Heart left ventricle (tissue), 16 donors: ENCODE measurements at regions not wholly inside any gene's neighbourhood (a gene's known extent, or its start where the extent isn't known, plus 50 kb on each side); places are given as distances from the start of the nearest gene placed in this dataset.

Experiments used
- ATAC-seq, 4 donors: fragments of 200-7000 bp; cut with Tn5 transposase; one replicate each; pipeline ENCODE4 v1.9.1; 2020 to 2022; ENCODE audit warnings: moderate library complexity in 4 of 4, mild to moderate bottlenecking in 3 of 4, moderate number of reproducible peaks in 1 of 4
- DNase-seq, 5 donors: peaks; one replicate each; pipeline ENCODE4 v3.0.0-alpha.2; 2020
- H3K27ac ChIP-seq, 12 donors: fragments of 200-600 bp; sonication (generic) in 4 of 12; one replicate each; pipeline versions ENCODE4 v1.5.0 to v1.8.0; 2016 to 2022; ENCODE audit warnings: mild to moderate bottlenecking in 2 of 12
- H3K27me3 ChIP-seq, 9 donors: fragments of 200-600 bp; sonication (generic) in 2 of 9; one replicate each; pipeline versions ENCODE4 v1.5.1 to v1.8.0; 2016 to 2022; ENCODE audit warnings: mild to moderate bottlenecking in 3 of 9
- H3K36me3 ChIP-seq, 9 donors: fragments of 200-600 bp; sonication (generic) in 2 of 9; one replicate each; pipeline versions ENCODE4 v1.5.0 to v1.8.0; 2018 to 2022; ENCODE audit warnings: mild to moderate bottlenecking in 2 of 9
- H3K4me1 ChIP-seq, 12 donors: fragments of 200-600 bp; sonication (generic) in 4 of 12; one replicate each; pipeline versions ENCODE4 v1.5.0 to v1.8.0; 2016 to 2022; ENCODE audit warnings: mild to moderate bottlenecking in 3 of 12
- H3K4me3 ChIP-seq, 12 donors: fragments of 200-600 bp; sonication (generic) in 4 of 12; one replicate each; pipeline versions ENCODE4 v1.5.0 to v1.8.0; 2017 to 2022; ENCODE audit warnings: mild to moderate bottlenecking in 9 of 12, moderate library complexity in 4 of 12
- H3K9me3 ChIP-seq, 12 donors: fragments of 200-600 bp; sonication (generic) in 4 of 12; one replicate each; pipeline versions ENCODE4 v1.5.0 to v1.8.0; 2016 to 2022; ENCODE audit warnings: mild to moderate bottlenecking in 1 of 12
- POLR2A ChIP-seq, 2 donors: fragments of 450-650 bp; IDR thresholded peaks; one replicate each; pipeline ENCODE4 v1.6.1; 2017; ENCODE audit warnings: antibody characterized with exemption in 2 of 2, mild to moderate bottlenecking in 2 of 2, moderate library complexity in 2 of 2
- WGBS, 4 donors: extraction: QIAGEN DNeasy Blood & Tissue Kit in 2 of 4; methylation state at CpG; one replicate each; pipeline versions ENCODE4 v1.1.5 to v1.1.7; 2013 to 2018; 5-methylcytosine and 5-hydroxymethylcytosine counted together
- intact Hi-C, 10 donors: fragments of 100-400 bp; cut with DNase I; formaldehyde crosslinking; loops; one replicate each; pipeline versions ENCODE4 v1.11.1 to v1.14.2; 2022
- TF ChIP-seq, protein P1 (sequence below), 12 donors: fragments of 200-600 bp; sonication (generic) in 4 of 12; IDR thresholded peaks; one replicate each; pipeline versions ENCODE4 v1.5.0 to v1.8.0; 2018 to 2022; ENCODE audit warnings: antibody characterized with exemption in 12 of 12, mild to moderate bottlenecking in 5 of 12
- donor health status: ischemic (EF 13 %, LVEDD 7.1; RV severe dilation, severe dysfunction).
- donor health status: healthy with polysubstance abuse.
- donor health status: DM: no; HTN: yes; CAD: no.
- donor health status: DM: no; HTN: no; CAD: no.
- donor health status: ischemic (EF 25% LVEDD 6.9; RV normal size, moderate dysfunction).
- donor health status: ischemic (EF 25% LVEDD 5.7; RV mildly dilated, moderate dysfunction).
- donor health status: healthy.
- donor health status: DM: yes; HTN: yes; CAD: no.
- donor health status: ischemic (EF 35%, LVEDD 5.7; RV mildly dilated, moderate dysfunction).
- donor health status: nonischemic (EF 11% LVEDD 7.7; RV severe dilation, severe dysfunction).
- donor health status: DM: yes; HTN: yes; CAD: no.
- donor health status: PGD.
- donor health status: ischemic (EF 29% LVEDD 5.4; RV normal size, mild dysfunction).
- donor health status: nonischemic (EF 23%, LVEDD 6.1; RV moderate dilation, normal function).

DNA sequence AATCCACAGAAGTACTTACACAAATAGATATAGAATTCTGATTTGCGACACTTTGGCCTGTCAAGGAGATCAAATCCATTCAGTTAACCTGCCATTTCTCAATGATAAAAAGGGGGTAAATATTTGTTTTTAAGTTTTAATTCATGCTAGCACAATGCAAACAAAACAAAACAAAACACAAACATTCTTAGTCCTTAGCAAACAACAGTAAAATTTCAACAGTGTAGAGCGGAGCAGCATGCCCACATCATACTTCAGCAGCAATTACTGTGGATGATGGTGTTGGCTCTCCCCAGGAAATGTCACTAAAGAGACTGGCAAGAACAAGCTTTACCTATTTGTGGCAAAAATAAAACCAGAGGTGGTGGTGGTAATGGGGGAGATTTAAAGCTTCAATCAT is 625.2 kb upstream of the PCDH20 start:
- WGBS, 4 donors: 81 to 94% (median 90%) methylated on average over 2 of the region's 2 CpGs
- Histone ChIP-seq H3K9me3 (no peaks in the 10 kb centered on the region), H3K27ac (no peak overlapping the region), H3K27me3 (no peaks in the 10 kb centered on the region), H3K4me1 (no peaks in the 10 kb centered on the region), H3K36me3 (no peaks in the 10 kb centered on the region), H3K4me3 (no peak overlapping the region)
- DNase-seq: no peak
- no peak for TF ChIP-seq POLR2A (IDR thresholded peaks at IDR 0.05)
- TF ChIP-seq, protein P1, sequence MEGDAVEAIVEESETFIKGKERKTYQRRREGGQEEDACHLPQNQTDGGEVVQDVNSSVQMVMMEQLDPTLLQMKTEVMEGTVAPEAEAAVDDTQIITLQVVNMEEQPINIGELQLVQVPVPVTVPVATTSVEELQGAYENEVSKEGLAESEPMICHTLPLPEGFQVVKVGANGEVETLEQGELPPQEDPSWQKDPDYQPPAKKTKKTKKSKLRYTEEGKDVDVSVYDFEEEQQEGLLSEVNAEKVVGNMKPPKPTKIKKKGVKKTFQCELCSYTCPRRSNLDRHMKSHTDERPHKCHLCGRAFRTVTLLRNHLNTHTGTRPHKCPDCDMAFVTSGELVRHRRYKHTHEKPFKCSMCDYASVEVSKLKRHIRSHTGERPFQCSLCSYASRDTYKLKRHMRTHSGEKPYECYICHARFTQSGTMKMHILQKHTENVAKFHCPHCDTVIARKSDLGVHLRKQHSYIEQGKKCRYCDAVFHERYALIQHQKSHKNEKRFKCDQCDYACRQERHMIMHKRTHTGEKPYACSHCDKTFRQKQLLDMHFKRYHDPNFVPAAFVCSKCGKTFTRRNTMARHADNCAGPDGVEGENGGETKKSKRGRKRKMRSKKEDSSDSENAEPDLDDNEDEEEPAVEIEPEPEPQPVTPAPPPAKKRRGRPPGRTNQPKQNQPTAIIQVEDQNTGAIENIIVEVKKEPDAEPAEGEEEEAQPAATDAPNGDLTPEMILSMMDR (IDR thresholded peaks at IDR 0.05): no peak
- intact Hi-C loops: no loop called here
- no peak for ATAC-seq

DNA sequence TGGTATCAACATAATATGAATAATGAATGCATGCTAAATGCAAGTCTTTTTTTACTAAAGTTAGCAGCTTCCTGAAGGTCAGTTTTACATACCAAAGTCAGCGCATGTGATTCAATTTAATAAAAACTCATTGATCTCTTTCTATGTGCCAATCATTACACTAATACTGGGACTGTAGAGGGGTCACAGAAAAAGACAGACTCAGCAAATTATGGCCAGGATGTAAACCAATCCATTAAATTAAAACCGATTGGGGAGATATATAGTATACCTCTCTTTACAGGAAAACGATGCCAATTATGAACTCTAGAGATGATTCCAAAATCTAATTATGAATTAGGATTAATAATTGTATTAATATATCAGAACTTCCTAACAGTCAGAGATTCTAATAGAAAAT is 624.4 kb upstream of the PCDH20 start:
- WGBS, 4 donors: 71 to 89% (median 81%) methylated on average over 3 of the region's 3 CpGs
- DNase-seq: no peak
- Histone ChIP-seq H3K4me3 (no peak overlapping the region), H3K27ac (no peak overlapping the region), H3K36me3 (no peaks in the 10 kb centered on the region), H3K9me3 (no peaks in the 10 kb centered on the region), H3K4me1 (no peaks in the 10 kb centered on the region), H3K27me3 (no peaks in the 10 kb centered on the region)
- intact Hi-C loops: no loop called here
- ATAC-seq: no peak
- no peak for TF ChIP-seq POLR2A (IDR thresholded peaks at IDR 0.05)
- TF ChIP-seq, protein P1 (IDR thresholded peaks at IDR 0.05): no peak

DNA sequence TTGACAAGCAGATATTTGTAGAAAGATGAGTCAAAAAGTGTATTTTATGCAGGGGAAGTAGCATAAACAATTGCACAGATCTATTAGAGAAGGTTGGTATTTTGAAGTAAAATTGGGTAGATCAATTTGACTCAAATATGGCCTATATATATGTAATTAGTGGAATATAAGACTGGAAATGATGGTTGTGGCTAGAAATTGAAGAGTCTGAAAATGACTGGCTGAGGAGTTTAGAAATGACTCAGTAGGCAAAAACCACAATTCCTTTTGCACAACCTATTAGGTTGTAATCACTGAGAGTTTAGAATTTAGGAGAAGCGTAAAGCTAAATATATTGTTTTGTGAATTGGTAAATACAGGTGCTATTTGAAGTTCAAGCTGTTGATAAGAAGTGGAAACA is 622.6 kb upstream of the PCDH20 start:
- 80 to 95% (median 91%) methylated on average over 1 of the region's 1 CpG for whole genome bisulfite sequencing, 4 donors
- intact Hi-C loops: no loop called here
- Histone ChIP-seq H3K27me3 (no peaks in the 10 kb centered on the region), H3K27ac (no peak overlapping the region), H3K9me3 (no peaks in the 10 kb centered on the region), H3K4me1 (no peaks in the 10 kb centered on the region), H3K4me3 (no peak overlapping the region), H3K36me3 (no peaks in the 10 kb centered on the region)
- TF ChIP-seq, protein P1 (IDR thresholded peaks at IDR 0.05): no peak
- no peak for TF ChIP-seq POLR2A (IDR thresholded peaks at IDR 0.05)
- DNase-seq (no peak), ATAC-seq (no peak)

DNA sequence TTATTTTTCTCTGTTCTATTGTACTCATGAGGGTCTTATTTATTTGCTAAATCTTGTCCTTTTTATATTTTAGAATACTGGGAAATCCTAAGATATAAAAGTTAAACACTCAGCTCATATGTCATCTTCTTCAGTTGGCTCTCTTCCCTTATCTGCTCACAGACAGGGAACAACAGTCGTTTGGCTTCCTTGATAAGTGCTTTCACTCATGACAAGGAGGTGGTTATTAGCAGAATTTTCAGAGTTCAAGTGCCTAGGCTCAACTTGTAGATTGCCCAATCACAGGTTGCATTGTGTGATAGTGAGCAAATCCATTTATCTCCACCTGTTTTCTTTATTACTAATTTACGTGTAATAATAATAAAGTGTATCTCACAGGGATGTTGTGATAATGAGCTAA is 620.3 kb upstream of the PCDH20 start:
- Histone ChIP-seq H3K4me3 (no peak overlapping the region), H3K36me3 (no peaks in the 10 kb centered on the region), H3K9me3 (no peaks in the 10 kb centered on the region), H3K4me1 (no peaks in the 10 kb centered on the region), H3K27ac (no peak overlapping the region), H3K27me3 (no peaks in the 10 kb centered on the region)
- WGBS, 4 donors: 12 to 28% (median 26%) methylated on average over 2 of the region's 2 CpGs
- intact Hi-C loops: no loop called here
- TF ChIP-seq, protein P1 (IDR thresholded peaks at IDR 0.05): no peak
- TF ChIP-seq POLR2A (IDR thresholded peaks at IDR 0.05): no peak
- no peak for DNase-seq
- ATAC-seq: no peak
